GM21447 (cell line): ENCODE measurements at regions not wholly inside any gene's neighbourhood (a gene's known extent, or its start where the extent isn't known, plus 50 kb on each side); places are given as distances from the start of the nearest gene placed in this dataset.

Experiments used
- ATAC-seq: cut with Tn5 transposase; IDR thresholded peaks from one replicate; pipeline ENCODE4 v1.9.1; 2021; ENCODE audit not compliant: unreplicated experiment

DNA sequence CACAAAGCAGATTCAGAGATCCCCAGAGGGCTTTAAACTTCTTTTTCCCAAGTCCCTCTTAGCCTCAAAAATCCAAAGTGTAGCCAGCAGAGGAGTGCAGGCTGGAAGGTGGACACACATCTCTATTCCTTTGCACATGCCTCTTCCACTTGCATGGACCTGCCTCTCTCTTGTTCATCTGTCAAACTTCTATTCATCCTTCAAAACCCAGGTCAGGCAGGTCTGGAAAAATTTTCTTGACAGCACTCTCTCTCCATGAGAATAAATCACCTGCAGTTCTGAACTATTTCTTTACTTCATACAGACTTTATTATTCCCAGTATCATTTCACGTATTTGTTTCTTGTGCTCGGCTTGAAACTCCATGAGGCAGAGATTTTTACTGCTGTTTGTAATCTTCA, 127.5 kb downstream of the SS18 start:
- no peak for ATAC-seq

DNA sequence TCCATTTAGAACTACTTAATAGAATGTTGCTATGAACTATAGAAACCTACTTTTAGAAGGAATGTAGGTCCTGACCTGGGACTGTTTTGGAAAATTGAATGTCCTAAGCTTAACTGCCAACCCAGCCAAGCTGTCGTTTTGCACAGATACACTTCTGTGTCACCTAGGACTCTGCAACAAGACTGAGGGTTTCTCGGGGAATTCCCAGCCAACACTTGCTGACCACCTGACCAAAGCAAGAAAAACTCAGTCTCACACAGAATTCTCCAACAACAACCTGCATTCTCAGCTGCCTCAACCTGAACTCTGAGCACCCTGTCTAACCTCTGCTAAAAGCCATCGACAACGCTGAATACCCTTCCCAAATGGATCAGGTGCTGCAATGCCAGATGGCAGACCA, 128.2 kb downstream of the SS18 start:
- no peak for ATAC-seq

DNA sequence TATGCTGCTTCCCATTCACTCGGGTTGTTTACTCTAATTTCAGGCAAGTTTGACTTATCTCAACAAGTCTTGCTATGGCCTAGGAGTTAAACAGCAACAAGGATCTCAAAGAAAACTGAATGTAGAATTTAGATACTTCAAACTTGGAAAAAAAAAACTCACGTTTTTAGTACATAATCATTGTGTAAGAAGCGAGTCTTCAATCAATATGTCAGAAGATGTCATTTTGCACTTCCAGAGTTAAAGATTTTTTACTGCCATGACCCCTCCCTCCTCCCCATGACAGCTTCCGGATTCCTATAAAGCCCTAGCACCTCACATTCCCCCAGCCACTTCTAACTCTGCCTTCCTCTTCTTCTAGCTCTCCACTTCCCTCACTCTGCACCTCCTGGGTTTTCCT, 133.4 kb downstream of the SS18 start:
- no peak for ATAC-seq

- no peak for ATAC-seq
Measured at GRCh38 chr18:25953111-25953510, 137.3 kb downstream of the SS18 start.

DNA sequence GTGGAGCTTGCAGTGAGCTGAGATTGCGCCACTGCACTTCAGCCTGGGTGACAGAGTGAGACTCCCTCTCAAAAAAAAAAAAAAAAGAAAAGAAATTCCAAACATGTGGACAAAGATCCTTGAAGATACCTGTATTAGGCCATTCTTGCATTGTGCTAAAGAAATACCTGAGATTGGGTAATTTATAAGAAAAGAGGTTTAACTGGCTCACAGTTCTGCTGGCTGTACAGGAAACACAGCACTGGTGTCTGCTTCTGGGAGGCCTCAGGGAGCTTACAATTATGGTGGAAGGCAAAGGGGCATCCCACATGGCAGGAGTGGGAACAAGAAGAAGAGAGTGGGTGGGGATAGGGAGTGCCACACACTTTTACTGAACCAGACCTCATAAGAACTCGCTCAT, 140.1 kb downstream of the SS18 start:
- no peak for ATAC-seq

GRCh38 chr18:25946540-25946939, 143.9 kb downstream of the SS18 start:
- ATAC-seq: no peak

DNA sequence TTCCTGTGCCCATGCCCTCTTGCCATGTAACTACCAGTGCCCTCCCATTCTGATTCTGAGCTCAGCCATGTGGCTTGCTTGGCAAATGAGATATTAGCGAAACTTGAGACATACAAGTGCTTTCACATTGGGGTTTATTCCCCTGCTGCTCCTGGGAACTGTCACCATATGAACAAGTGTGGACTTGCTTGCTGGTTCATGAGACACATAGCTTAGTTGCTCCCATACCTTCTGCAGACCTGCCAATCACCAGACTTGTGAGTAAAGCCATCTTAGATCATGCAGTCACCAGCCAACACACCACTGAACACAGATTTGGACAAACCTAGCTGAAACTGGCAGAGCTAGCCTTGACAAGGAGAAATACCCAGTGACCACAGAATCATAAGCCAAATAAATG, 155.1 kb downstream of the SS18 start:
- no peak for ATAC-seq

- ATAC-seq: no peak
Measured at GRCh38 chr18:25931126-25931525, 159.3 kb downstream of the SS18 start.

GRCh38 chr18:25929787-25930186, 160.6 kb downstream of the SS18 start:
- no peak for ATAC-seq

GRCh38 chr18:25927830-25928229, 162.6 kb downstream of the SS18 start:
- no peak for ATAC-seq

GRCh38 chr18:25923193-25923592, 167.2 kb downstream of the SS18 start:
- ATAC-seq: no peak

DNA sequence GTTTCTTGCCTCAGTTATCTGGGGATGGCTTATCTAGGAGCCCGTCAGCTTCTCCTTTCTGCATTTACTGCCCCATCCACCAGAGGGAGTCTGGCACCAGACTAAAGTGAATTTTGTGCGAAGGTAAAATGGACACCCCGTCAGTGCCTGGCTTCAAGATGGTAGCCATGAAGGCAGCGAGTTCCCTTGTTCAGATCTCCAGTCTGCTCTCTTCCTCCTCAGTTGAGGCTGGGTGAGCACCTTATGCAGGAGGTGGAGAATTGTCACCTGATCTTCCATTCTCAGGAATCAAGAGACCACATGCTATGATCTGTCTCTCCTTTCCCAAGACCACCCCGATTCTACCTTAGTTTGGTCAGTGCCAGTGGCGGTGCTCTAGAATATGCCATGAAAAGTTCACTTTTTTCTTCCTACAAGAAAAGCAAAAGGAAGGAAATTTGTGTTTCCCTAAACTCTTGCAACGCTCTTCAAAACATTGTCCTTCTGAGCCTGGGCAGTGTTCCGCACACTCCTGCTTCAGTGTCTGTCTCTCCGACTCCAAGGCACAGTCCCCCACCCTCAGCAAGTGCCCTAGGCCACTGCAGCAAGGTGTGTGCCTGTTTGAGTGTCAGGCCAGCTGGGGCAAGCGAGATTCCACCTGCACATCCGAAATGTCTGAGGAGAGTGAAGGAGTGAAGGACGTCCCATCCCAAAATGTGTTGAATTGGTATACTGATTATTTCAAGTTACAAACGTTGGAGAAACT, 168.6 kb downstream of the SS18 start:
- ATAC-seq: peak; percentile 70

DNA sequence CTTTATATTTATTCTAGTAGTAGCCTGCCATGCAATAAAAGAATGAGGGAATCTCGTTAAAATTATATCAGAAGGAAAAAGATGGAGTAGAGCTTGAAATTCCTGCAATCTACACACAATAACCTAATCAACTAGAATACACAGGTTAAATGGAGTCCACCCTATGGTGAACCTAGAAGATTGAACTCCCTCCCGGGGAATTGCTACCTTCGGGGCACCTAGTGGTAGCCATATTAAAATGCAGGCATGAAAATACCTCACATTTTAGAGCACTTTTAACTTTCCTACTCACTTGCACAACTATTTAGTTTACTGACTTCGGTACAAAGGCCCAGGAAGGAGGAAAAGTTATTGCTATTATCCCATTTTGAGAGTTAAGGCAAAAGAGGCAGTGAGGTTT, 174.5 kb downstream of the SS18 start:
- no peak for ATAC-seq

- no peak for ATAC-seq
Measured at GRCh38 chr18:25898965-25899364, 191.4 kb downstream of the SS18 start.

DNA sequence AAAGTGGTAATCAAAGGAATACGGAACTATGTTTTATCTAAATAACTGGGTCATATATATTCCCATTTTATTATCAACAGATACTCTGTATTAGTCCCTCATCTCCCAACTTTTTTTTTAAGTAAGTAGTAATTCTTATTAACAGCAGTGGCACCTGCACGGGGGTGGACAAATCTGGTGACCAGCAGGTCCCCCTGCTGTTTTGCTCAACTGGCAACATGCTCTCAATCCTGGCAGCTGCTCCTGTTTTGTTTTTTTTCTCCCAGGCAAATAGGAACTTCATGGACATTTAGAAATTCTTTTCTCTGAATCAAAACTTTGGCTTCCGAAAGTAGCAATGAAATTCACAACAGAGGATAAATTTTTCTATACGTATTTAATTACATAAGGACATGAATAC, 193.5 kb downstream of the SS18 start:
- ATAC-seq: no peak

- peak; percentile 78 for ATAC-seq
Measured at GRCh38 chr18:25896178-25896780, 194.1 kb downstream of the SS18 start.

GRCh38 chr18:25895518-25895917, 194.9 kb downstream of the SS18 start:
- peak; percentile 43 for ATAC-seq

DNA sequence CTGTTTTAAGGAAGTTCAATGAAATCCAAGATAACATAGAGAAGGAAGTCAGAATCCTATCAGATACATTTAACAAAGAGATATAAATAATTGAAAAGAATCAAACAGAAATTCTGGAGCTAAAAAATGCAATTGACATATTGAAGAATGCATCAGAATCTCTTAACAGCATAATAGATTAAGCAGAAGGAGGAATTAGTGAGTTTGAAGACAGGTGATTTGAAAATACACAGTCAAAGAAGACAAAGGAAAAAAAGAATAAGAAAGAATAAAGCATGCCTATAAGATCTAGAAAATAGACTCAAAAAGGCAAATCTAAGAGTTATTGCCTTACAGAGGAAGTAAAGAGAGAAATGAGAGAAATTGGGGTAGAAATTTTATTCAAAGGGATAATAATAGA, 204.1 kb downstream of the SS18 start:
- no peak for ATAC-seq

DNA sequence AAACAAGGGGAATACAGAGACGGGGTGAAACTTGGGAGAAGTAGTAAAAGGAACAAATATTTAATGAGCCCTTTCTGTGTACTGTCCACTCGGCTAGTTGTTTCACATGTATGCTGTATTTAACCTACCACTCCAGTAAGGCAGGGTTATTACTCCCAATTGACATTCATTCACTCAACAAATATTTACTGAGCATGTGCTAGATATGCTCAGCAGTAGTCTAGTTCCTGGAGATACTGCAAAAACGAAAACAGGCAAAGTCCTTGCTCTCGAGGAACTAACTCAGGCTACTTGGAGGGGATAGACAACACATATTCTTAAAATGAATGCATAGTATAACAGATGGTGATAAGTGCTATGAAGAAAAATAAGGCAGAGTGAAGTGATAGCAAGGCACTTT, 207.3 kb downstream of the SS18 start:
- ATAC-seq: no peak

DNA sequence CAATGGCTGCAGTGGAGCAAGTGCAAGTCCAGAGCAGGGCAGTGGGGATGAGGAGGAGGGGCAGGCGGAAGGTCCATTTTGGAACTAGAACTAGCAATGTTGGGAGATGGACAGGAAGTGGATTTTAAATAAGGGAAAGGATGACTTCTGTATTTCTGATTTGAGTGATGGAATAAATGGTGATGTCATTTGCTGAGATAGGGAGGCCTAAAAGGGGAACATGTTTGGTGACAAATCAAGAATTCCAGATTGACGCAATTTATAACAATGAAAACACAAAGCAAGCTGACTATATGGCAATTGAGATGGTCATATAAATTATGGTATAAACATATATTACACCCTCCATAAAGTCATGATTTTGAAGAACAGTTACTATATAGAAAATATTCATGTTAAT, 209.3 kb downstream of the SS18 start:
- ATAC-seq: no peak

GRCh38 chr18:25880441-25880840, 210.0 kb downstream of the SS18 start:
- ATAC-seq: no peak

- no peak for ATAC-seq
Measured at GRCh38 chr18:25876330-25876948, 214.0 kb downstream of the SS18 start.
